Breast epithelium (tissue), 4 donors: ENCODE measurements at regions not wholly inside any gene's neighbourhood (a gene's known extent, or its start where the extent isn't known, plus 50 kb on each side); places are given as distances from the start of the nearest gene placed in this dataset.

Source experiments
- DNase-seq, 2 donors: peaks; one replicate each; pipeline ENCODE4 v3.0.0-alpha.2; 2019; ENCODE audit warnings: low spot score in 2 of 2
- H3K27ac ChIP-seq, 2 donors: fragments of 200-600 bp; sonication (generic) in 1 of 2; one replicate each; pipeline ENCODE4 v1.5.1; 2016 to 2019; ENCODE audit warnings: mild to moderate bottlenecking in 1 of 2
- H3K27me3 ChIP-seq, 2 donors: fragments of 200-600 bp; sonication (generic) in 1 of 2; one replicate each; pipeline versions ENCODE4 v1.5.1 to v1.6.0; 2017 to 2019; ENCODE audit warnings: control low read depth in 1 of 2, mild to moderate bottlenecking in 1 of 2
- H3K36me3 ChIP-seq: fragments of 200-600 bp; one replicate; pipeline ENCODE4 v1.5.1; 2019
- H3K4me1 ChIP-seq, 2 donors: fragments of 200-600 bp; sonication (generic); one replicate each; pipeline ENCODE4 v1.5.1; 2016 to 2019; ENCODE audit warnings: control low read depth in 1 of 2
- H3K4me3 ChIP-seq, 3 donors: fragments of 200-600 bp; sonication (generic); 1 replicate in 2 of 3; 2 replicates in 1 of 3; pipeline ENCODE4 v1.5.1; 2016 to 2019; ENCODE audit warnings: mild to moderate bottlenecking in 3 of 3, moderate library complexity in 2 of 3
- H3K9me3 ChIP-seq, 2 donors: fragments of 200-600 bp; sonication (generic) in 1 of 2; one replicate each; pipeline ENCODE4 v1.5.1; 2016 to 2019; ENCODE audit warnings: control low read depth in 1 of 2
- CTCF ChIP-seq, 3 donors: fragments of 450-650 bp; IDR thresholded peaks; one replicate each; pipeline ENCODE4 v1.5.1; 2016 to 2017; ENCODE audit warnings: antibody characterized with exemption in 3 of 3, mild to moderate bottlenecking in 3 of 3, moderate library complexity in 3 of 3
- POLR2A ChIP-seq: fragments of 450-650 bp; IDR thresholded peaks from one replicate; pipeline ENCODE4 v1.6.1; 2016; ENCODE audit warnings: antibody characterized with exemption, mild to moderate bottlenecking, moderate library complexity
- POLR2AphosphoS5 ChIP-seq, 3 donors: sonication (generic); formaldehyde crosslinking; IDR thresholded peaks; one replicate each; pipeline ENCODE4 v1.6.1; 2017; ENCODE audit warnings: antibody characterized with exemption in 3 of 3
- intact Hi-C: fragments of 100-400 bp; cut with DNase I; formaldehyde crosslinking; loops from one replicate; pipeline ENCODE4 v1.15.1; 2023; ENCODE audit warnings: low total_unique reads

- no peaks in the 10 kb centered on the region for H3K4me1 ChIP-seq
- H3K27ac ChIP-seq = no peak overlapping the region
- no peak overlapping the region for H3K4me3 ChIP-seq
- TF ChIP-seq POLR2A (no peak), CTCF (IDR thresholded peaks at IDR 0.05) (no peak), POLR2AphosphoS5 (IDR thresholded peaks at IDR 0.05) (no peak)
- no peaks in the 10 kb centered on the region for H3K27me3 ChIP-seq
- intact Hi-C loops = no loop called here
- DNase-seq = no peak
- H3K9me3 ChIP-seq = no peaks in the 10 kb centered on the region
- no peaks in the 10 kb centered on the region for H3K36me3 ChIP-seq
These were observed 214.4 kb upstream of the BLID start for GRCh38 chr11:122330279-122330965.

GRCh38 chr11:122327528-122327927 lies 211.5 kb upstream of the BLID start:
- Histone ChIP-seq H3K9me3 (no peaks in the 10 kb centered on the region), H3K36me3 (no peaks in the 10 kb centered on the region), H3K27me3 (no peaks in the 10 kb centered on the region), H3K4me1 (no peaks in the 10 kb centered on the region), H3K27ac (no peak overlapping the region), H3K4me3 (no peak overlapping the region)
- intact Hi-C loops = no loop called here
- no peak for TF ChIP-seq CTCF (IDR thresholded peaks at IDR 0.05)
- no peak for TF ChIP-seq POLR2AphosphoS5 (IDR thresholded peaks at IDR 0.05)
- TF ChIP-seq POLR2A = no peak
- no peak for DNase-seq

- intact Hi-C loops = no loop called here
- H3K36me3 ChIP-seq = no peaks in the 10 kb centered on the region
- H3K27ac ChIP-seq = no peak overlapping the region
- no peaks in the 10 kb centered on the region for H3K9me3 ChIP-seq
- TF ChIP-seq POLR2AphosphoS5 (IDR thresholded peaks at IDR 0.05) (no peak), POLR2A (no peak), CTCF (IDR thresholded peaks at IDR 0.05) (no peak)
- no peaks in the 10 kb centered on the region for H3K27me3 ChIP-seq
- H3K4me3 ChIP-seq = no peak overlapping the region
- no peaks in the 10 kb centered on the region for H3K4me1 ChIP-seq
- no peak for DNase-seq
These were observed 207.9 kb upstream of the BLID start for GRCh38 chr11:122323754-122324421.

- TF ChIP-seq POLR2AphosphoS5 (IDR thresholded peaks at IDR 0.05) = peak in 1 of 3 donors; percentile 17
- TF ChIP-seq POLR2A = no peak
- TF ChIP-seq CTCF (IDR thresholded peaks at IDR 0.05) = no peak
- no peak for DNase-seq
- Histone ChIP-seq H3K4me3 (no peak overlapping the region), H3K9me3 (no peaks in the 10 kb centered on the region), H3K4me1 (no peaks in the 10 kb centered on the region), H3K27ac (no peak overlapping the region), H3K27me3 (no peaks in the 10 kb centered on the region), H3K36me3 (no peaks in the 10 kb centered on the region)
- intact Hi-C loops = no loop called here
These were observed 206.3 kb upstream of the BLID start for GRCh38 chr11:122322329-122322728.

- Histone ChIP-seq H3K4me3 (no peak overlapping the region), H3K27me3 (no peaks in the 10 kb centered on the region), H3K27ac (no peak overlapping the region), H3K36me3 (no peaks in the 10 kb centered on the region), H3K4me1 (no peaks in the 10 kb centered on the region), H3K9me3 (no peaks in the 10 kb centered on the region)
- intact Hi-C loops = no loop called here
- TF ChIP-seq POLR2A = no peak
- TF ChIP-seq POLR2AphosphoS5 (IDR thresholded peaks at IDR 0.05) = no peak
- TF ChIP-seq CTCF (IDR thresholded peaks at IDR 0.05) = no peak
- DNase-seq = no peak
These were observed 204.7 kb upstream of the BLID start for GRCh38 chr11:122320671-122321070.
